Naive thymus-derived CD4-positive, alpha-beta T cell (primary cell): ENCODE measurements at regions not wholly inside any gene's neighbourhood (a gene's known extent, or its start where the extent isn't known, plus 50 kb on each side); places are given as distances from the start of the nearest gene placed in this dataset.

Experiments used
- ATAC-seq: fragments of 150-1000 bp; cut with Tn5 transposase; 2 replicates; pipeline ENCODE4 v1.10.0; 2021; ENCODE audit warnings: mild to moderate bottlenecking, moderate library complexity
- CTCF ChIA-PET: fragments of 350-600 bp; sonication (Branson Sonifier 250); formaldehyde crosslinking; loops from one replicate; lab custom pipeline; 2021; ENCODE audit warnings: antibody characterized with exemption; lab: Charles Lee
- POLR2A ChIA-PET: fragments of 350-600 bp; sonication (Branson Sonifier 250); formaldehyde crosslinking; loops from one replicate; lab custom pipeline; 2021; ENCODE audit warnings: antibody characterized with exemption, inconsistent platforms; lab: Charles Lee
- DNase-seq, 9 donors: peaks; one replicate each; pipeline versions ENCODE4 v3.0.0 to v3.0.0-alpha.2; 2020 to 2022; ENCODE audit warnings: mixed read lengths in 1 of 9
- H3K27ac ChIP-seq: one replicate; pipeline ENCODE4 v1.7.0; 2013; ENCODE audit warnings: mild to moderate bottlenecking, low read depth, low read length, moderate library complexity
- H3K27me3 ChIP-seq, 2 donors: one replicate each; pipeline ENCODE4 v1.7.0; 2013; ENCODE audit warnings: low read length in 2 of 2, mild to moderate bottlenecking in 2 of 2, moderate library complexity in 2 of 2; ENCODE audit not compliant: control insufficient read depth in 2 of 2, insufficient read depth in 2 of 2
- H3K36me3 ChIP-seq, 3 experiments: 1 replicate in 2 of 3; 2 replicates in 1 of 3; pipeline ENCODE4 v1.7.0; 2013; ENCODE audit warnings: low read length in 3 of 3, mild to moderate bottlenecking in 3 of 3, moderate library complexity in 1 of 3; ENCODE audit not compliant: insufficient read depth in 3 of 3, control insufficient read depth in 2 of 3
- H3K4me1 ChIP-seq, 2 donors: one replicate each; pipeline ENCODE4 v1.7.0; 2013; ENCODE audit warnings: low read length in 2 of 2, mild to moderate bottlenecking in 2 of 2, moderate library complexity in 1 of 2; ENCODE audit not compliant: control insufficient read depth in 2 of 2, insufficient read depth in 2 of 2
- H3K4me3 ChIP-seq: 2 replicates; pipeline ENCODE4 v1.7.0; 2013; ENCODE audit warnings: mild to moderate bottlenecking, low read length
- H3K9me3 ChIP-seq, 3 experiments: 1 replicate in 2 of 3; 2 replicates in 1 of 3; pipeline ENCODE4 v1.7.0; 2013; ENCODE audit warnings: low read length in 3 of 3; ENCODE audit not compliant: control insufficient read depth in 2 of 3
- H3K27ac Mint-ChIP-seq, 9 donors: one replicate each; pipeline ENCODE4 v1.8.0; 2020 to 2022; ENCODE audit warnings: mixed read lengths in 9 of 9, mild to moderate bottlenecking in 8 of 9, moderate library complexity in 5 of 9, inconsistent platforms in 2 of 9
- H3K27me3 Mint-ChIP-seq, 5 donors: one replicate each; pipeline ENCODE4 v1.8.0; 2021 to 2022; ENCODE audit warnings: mixed read lengths in 5 of 5, mild to moderate bottlenecking in 1 of 5
- H3K36me3 Mint-ChIP-seq, 5 donors: one replicate each; pipeline ENCODE4 v1.8.0; 2020 to 2022; ENCODE audit warnings: mixed read lengths in 5 of 5, mild to moderate bottlenecking in 3 of 5, inconsistent platforms in 1 of 5
- H3K4me1 Mint-ChIP-seq, 7 donors: one replicate each; pipeline ENCODE4 v1.8.0; 2020 to 2022; ENCODE audit warnings: mixed read lengths in 7 of 7, mild to moderate bottlenecking in 3 of 7, inconsistent platforms in 1 of 7
- H3K4me3 Mint-ChIP-seq, 10 donors: one replicate each; pipeline ENCODE4 v1.8.0; 2020 to 2022; ENCODE audit warnings: mild to moderate bottlenecking in 10 of 10, mixed read lengths in 10 of 10, moderate library complexity in 6 of 10, inconsistent platforms in 2 of 10
- H3K9me3 Mint-ChIP-seq, 11 donors: one replicate each; pipeline ENCODE4 v1.8.0; 2020 to 2022; ENCODE audit warnings: mixed read lengths in 11 of 11, mild to moderate bottlenecking in 4 of 11, inconsistent platforms in 1 of 11, moderate library complexity in 1 of 11
- intact Hi-C, 2 donors: fragments of 100-400 bp; cut with micrococcal nuclease; formaldehyde crosslinking; loops; one replicate each; pipeline ENCODE4 v1.15.1; 2023

DNA sequence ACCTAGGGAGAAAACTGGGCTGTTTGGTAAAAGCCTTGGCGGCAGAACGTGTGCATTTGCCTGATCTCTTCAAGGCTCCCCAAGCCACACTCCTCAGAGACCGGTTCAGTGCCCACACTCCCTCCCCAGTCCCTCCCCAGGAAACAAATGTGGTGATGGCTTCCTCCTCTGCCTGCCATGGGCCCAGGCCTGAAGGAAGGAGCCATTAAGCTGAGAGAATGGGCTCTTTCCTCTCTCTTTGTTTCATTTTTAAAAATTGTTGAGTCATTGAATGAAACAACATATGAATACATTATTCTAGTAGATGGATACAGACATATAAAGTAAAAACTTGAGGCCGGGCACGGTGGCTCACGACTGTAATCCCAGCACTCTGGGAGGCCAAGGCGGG lies 50.6 kb upstream of the YWHAQ start:
- H3K4me3 Mint-ChIP-seq, result peak overlapping the region in 1 of 10 donors; percentile 40
- intact Hi-C loops, result no loop called here
- no peaks in the 10 kb centered on the region for H3K27me3 ChIP-seq
- H3K9me3 Mint-ChIP-seq, result peaks cover 0 to 13% (median 0%) of the 10 kb centered on the region in 11 donors
- DNase-seq (no peak), ATAC-seq (peak; percentile 81)
- H3K27ac Mint-ChIP-seq, result peak overlapping the region in 2 of 9 donors; percentile 31 to 75
- POLR2A ChIA-PET, result no interaction called here
- H3K36me3 Mint-ChIP-seq, result peaks cover 0 to 14% (median 0%) of the 10 kb centered on the region in 5 donors
- peaks cover 0 to 12% of the 10 kb centered on the region in 2 donors for H3K4me1 ChIP-seq
- CTCF ChIA-PET, result no interaction called here
- H3K9me3 ChIP-seq, result no peaks in the 10 kb centered on the region
- no peak overlapping the region for H3K27ac ChIP-seq
- no peak overlapping the region for H3K4me3 ChIP-seq
- H3K4me1 Mint-ChIP-seq, result peaks cover 0 to 17% (median 0%) of the 10 kb centered on the region in 7 donors
- peaks cover 0 to 2% (median 0%) of the 10 kb centered on the region in 5 donors for H3K27me3 Mint-ChIP-seq
- no peaks in the 10 kb centered on the region for H3K36me3 ChIP-seq

DNA sequence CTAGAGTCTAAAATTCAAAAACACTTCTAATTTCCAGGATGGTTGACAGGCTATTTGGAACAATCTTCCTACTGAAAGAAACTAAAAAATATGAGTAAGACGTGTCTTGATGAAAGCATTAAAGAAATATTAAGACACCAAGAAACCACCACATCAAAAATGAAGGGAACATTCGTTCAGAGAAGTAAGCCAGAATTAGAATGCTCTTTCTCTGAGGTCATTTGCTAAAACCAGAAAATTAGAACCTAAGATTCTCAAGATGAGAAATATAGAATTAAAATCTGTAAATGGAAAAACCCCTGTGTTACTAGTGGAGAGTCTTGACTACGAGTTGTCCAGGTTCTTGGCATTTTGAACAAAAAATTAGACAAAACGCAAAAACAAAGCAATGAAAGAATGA lies 54.8 kb upstream of the YWHAQ start:
- no peaks in the 10 kb centered on the region for H3K27me3 ChIP-seq
- Mint-ChIP-seq H3K36me3 (peaks cover 0 to 6% (median 0%) of the 10 kb centered on the region in 5 donors), H3K9me3 (peaks cover 0 to 2% (median 0%) of the 10 kb centered on the region in 11 donors), H3K4me3 (no peak overlapping the region), H3K4me1 (peaks cover 0 to 17% (median 0%) of the 10 kb centered on the region in 7 donors), H3K27ac (no peak overlapping the region), H3K27me3 (peaks cover 0 to 5% (median 0%) of the 10 kb centered on the region in 5 donors)
- ChIA-PET POLR2A (no interaction called here), CTCF (no interaction called here)
- H3K9me3 ChIP-seq, result no peaks in the 10 kb centered on the region
- no peaks in the 10 kb centered on the region for H3K36me3 ChIP-seq
- peaks cover 0 to 8% of the 10 kb centered on the region in 2 donors for H3K4me1 ChIP-seq
- intact Hi-C loops, result no loop called here
- ATAC-seq, result no peak
- no peak overlapping the region for H3K4me3 ChIP-seq
- no peak for DNase-seq
- no peak overlapping the region for H3K27ac ChIP-seq

GRCh38 chr2:9686061-9686460 lies 55.3 kb upstream of the YWHAQ start:
- intact Hi-C loops, result no loop called here
- peaks cover 0 to 4% of the 10 kb centered on the region in 2 donors for H3K4me1 ChIP-seq
- ATAC-seq (no peak), DNase-seq (no peak)
- Mint-ChIP-seq H3K27ac (no peak overlapping the region), H3K9me3 (peaks cover 0 to 1% (median 0%) of the 10 kb centered on the region in 11 donors), H3K4me1 (peaks cover 0 to 14% (median 0%) of the 10 kb centered on the region in 7 donors), H3K27me3 (peaks cover 0 to 5% (median 0%) of the 10 kb centered on the region in 5 donors), H3K4me3 (no peak overlapping the region), H3K36me3 (peaks cover 0 to 3% (median 0%) of the 10 kb centered on the region in 5 donors)
- POLR2A ChIA-PET, result no interaction called here
- H3K27me3 ChIP-seq, result no peaks in the 10 kb centered on the region
- no peak overlapping the region for H3K27ac ChIP-seq
- CTCF ChIA-PET, result no interaction called here
- H3K36me3 ChIP-seq, result no peaks in the 10 kb centered on the region
- no peak overlapping the region for H3K4me3 ChIP-seq
- H3K9me3 ChIP-seq, result no peaks in the 10 kb centered on the region

DNA sequence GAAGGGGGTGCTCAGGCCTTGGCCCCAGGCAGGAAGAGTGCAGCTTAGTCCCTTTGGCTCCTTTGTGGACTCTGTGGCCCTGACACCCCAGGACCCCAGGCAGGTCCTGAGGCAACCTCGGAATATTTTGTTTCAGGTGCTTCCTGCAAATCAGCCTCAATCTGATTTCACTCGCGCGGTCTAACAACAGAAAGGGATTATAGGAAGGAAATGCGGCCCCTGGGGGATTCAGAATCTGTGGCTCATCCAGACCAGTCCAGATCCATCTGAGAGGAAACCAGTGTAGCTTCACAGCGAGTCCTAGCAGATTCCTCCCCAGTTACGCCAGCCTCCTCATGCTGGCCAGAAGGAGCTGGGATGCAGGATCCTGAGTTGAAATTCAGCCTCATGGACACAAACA lies 59.5 kb upstream of the YWHAQ start:
- no peak for ATAC-seq
- ChIA-PET POLR2A (no interaction called here), CTCF (no interaction called here)
- no peaks in the 10 kb centered on the region for H3K36me3 ChIP-seq
- Mint-ChIP-seq H3K4me1 (peaks cover 0 to 7% (median 0%) of the 10 kb centered on the region in 7 donors), H3K27me3 (peaks cover 0 to 5% (median 0%) of the 10 kb centered on the region in 5 donors), H3K9me3 (no peaks in the 10 kb centered on the region), H3K36me3 (no peaks in the 10 kb centered on the region), H3K4me3 (no peak overlapping the region), H3K27ac (no peak overlapping the region)
- no peak for DNase-seq
- H3K27ac ChIP-seq, result no peak overlapping the region
- H3K4me3 ChIP-seq, result no peak overlapping the region
- intact Hi-C loops, result no loop called here
- H3K9me3 ChIP-seq, result no peaks in the 10 kb centered on the region
- peaks cover 0 to 13% of the 10 kb centered on the region in 2 donors for H3K4me1 ChIP-seq
- no peaks in the 10 kb centered on the region for H3K27me3 ChIP-seq

DNA sequence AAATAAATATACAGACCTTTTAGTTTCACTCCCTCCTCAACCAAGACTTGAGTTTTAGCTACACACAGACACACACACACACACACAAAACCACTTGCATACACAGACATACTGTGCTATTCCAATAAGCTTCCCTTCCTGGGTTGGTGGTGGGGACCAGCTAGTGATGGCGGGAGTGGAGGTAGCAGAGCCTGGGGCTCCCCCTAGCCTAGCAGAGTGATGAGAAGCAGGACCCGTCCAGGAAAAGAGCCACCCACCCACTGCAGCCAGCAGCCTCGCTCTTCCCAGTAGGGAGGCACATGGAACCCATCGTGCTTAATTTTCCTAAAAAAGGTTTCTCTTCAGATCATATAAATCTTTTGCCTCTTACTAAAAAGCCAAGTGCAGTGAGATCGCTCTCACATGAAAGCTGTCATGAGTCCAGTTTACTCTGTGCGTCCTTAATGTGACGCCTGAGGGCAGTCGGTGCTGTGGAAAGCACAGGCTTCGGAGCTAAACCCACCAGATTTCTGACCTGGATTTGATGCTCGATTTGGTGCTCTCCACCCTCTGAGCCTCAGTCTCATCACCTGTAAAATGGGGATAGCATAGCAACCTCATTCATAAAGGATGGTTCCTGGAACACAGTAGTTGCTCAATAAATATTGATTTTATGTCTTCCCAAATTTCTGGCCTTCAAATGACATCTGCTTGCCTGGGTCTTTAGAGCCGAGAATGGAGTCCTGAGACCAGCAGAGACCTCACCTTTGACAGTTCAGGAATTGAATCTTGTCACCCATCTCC lies 60.1 kb upstream of the YWHAQ start:
- Mint-ChIP-seq H3K36me3 (no peaks in the 10 kb centered on the region), H3K9me3 (no peaks in the 10 kb centered on the region), H3K4me3 (no peak overlapping the region), H3K27me3 (peaks cover 0 to 5% (median 0%) of the 10 kb centered on the region in 5 donors), H3K27ac (peak overlapping the region in 1 of 9 donors; percentile 6), H3K4me1 (peaks cover 0 to 7% (median 0%) of the 10 kb centered on the region in 7 donors)
- intact Hi-C loops, result no loop called here
- DNase-seq, result no peak
- Histone ChIP-seq H3K27me3 (no peaks in the 10 kb centered on the region), H3K4me3 (no peak overlapping the region), H3K9me3 (no peaks in the 10 kb centered on the region), H3K36me3 (no peaks in the 10 kb centered on the region), H3K27ac (no peak overlapping the region), H3K4me1 (peaks cover 0 to 13% of the 10 kb centered on the region in 2 donors)
- ChIA-PET POLR2A (interaction anchor here (0.5 kb wide), 1 partner anchor 412 kb away, joined by 3 read pairs; no protein-coding TSS in a partner anchor), CTCF (no interaction called here)
- ATAC-seq, result no peak

DNA sequence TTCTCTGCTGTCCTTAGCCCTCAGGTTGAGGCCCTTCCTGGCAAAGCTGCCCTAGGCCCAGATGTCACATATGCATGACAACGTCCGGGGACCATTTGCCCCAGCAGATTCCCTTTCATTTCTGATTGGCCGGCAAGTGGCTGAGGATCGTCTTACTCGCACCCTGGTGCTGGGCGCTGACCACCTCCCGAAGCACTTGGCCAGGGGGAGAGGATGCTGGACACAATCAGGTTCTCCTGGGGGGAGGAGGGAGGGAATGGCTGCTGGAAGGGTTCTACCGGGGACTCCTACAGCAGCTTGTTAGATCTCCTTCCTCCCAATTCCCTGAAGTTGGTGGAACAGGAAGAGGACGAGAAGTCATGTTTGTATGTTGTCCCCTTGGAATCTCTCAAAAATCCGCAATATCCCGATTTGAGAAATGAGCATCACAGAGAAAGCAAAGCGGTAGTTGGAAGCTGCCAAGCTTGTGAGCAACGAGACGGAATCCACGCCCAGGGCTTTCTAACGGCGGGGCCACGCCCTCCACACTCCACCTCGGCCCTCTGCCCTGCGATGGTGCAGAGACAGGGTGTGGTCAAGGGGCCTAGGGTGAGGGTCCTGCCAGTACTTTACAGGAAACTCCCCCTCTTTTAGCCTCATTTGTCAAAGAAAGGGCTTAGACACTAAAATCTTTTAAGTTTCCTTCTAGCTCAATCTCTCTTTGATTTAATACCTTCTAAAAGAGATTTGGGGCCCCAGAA lies 61.8 kb upstream of the YWHAQ start:
- Histone ChIP-seq H3K4me3 (no peak overlapping the region), H3K27me3 (no peaks in the 10 kb centered on the region)

More for the DNA sequence above, 61.8 kb upstream of the YWHAQ start:
- no peak for ATAC-seq
- POLR2A ChIA-PET, result no interaction called here
- CTCF ChIA-PET, result no interaction called here
- Histone ChIP-seq H3K27ac (no peak overlapping the region), H3K4me1 (peaks cover 0 to 13% of the 10 kb centered on the region in 2 donors), H3K36me3 (no peaks in the 10 kb centered on the region), H3K9me3 (no peaks in the 10 kb centered on the region)
- no peak for DNase-seq
- H3K9me3 Mint-ChIP-seq, result no peaks in the 10 kb centered on the region
- H3K4me3 Mint-ChIP-seq, result no peak overlapping the region
- H3K36me3 Mint-ChIP-seq, result no peaks in the 10 kb centered on the region
- peaks cover 0 to 2% (median 0%) of the 10 kb centered on the region in 5 donors for H3K27me3 Mint-ChIP-seq
- peaks cover 0 to 8% (median under 1%) of the 10 kb centered on the region in 7 donors for H3K4me1 Mint-ChIP-seq
- peak overlapping the region in 1 of 9 donors; percentile 36 for H3K27ac Mint-ChIP-seq
- intact Hi-C loops, result no loop called here
